IMR-90 (cell line): ENCODE measurements at regions not wholly inside any gene's neighbourhood (a gene's known extent, or its start where the extent isn't known, plus 50 kb on each side); places are given as distances from the start of the nearest gene placed in this dataset.

Source experiments
- ATAC-seq: fragments of 200-7000 bp; cut with Tn5 transposase; 2 replicates; pipeline ENCODE4 v1.9.1; 2020; ENCODE audit warnings: low read depth, mild to moderate bottlenecking, moderate library complexity
- BruUV-seq: library from RNA; stranded (reverse); fragments of 400-500 nt; replicated peaks from 2 replicates; lab custom pipeline; 2021; lab: Mats Ljungman, UMichigan
- CTCF ChIA-PET: fragments of 300-600 bp; formaldehyde crosslinking; extraction: SDS; loops from one replicate; lab custom pipeline; 2021; ENCODE audit warnings: antibody characterized with exemption; lab: Yijun Ruan, JAX
- POLR2A ChIA-PET: fragments of 300-600 bp; sonication (Branson Sonifier 250); formaldehyde crosslinking; loops from one replicate; lab custom pipeline; 2022; ENCODE audit warnings: antibody characterized with exemption; ENCODE audit not compliant: unreplicated experiment; lab: Charles Lee
- DNase-seq: peaks from one replicate; pipeline ENCODE4 v3.0.0; 2013
- H2AFZ ChIP-seq: replicated peaks from 2 replicates; pipeline ENCODE3; 2013; ENCODE audit warnings: low read length, mild to moderate bottlenecking; ENCODE audit not compliant: poor library complexity
- H2AK5ac ChIP-seq: 2 replicates; pipeline ENCODE4 v1.6.1; 2013; ENCODE audit warnings: low read depth, low read length, inconsistent platforms
- H2AK9ac ChIP-seq: replicated peaks from 2 replicates; pipeline ENCODE3; 2013; ENCODE audit warnings: mild to moderate bottlenecking, low read depth, low read length, moderate library complexity; ENCODE audit not compliant: poor library complexity
- H2BK120ac ChIP-seq: 2 replicates; pipeline ENCODE4 v1.6.1; 2013; ENCODE audit warnings: low read depth, low read length, inconsistent platforms
- H2BK15ac ChIP-seq: 3 replicates; pipeline ENCODE4 v1.6.1; 2013; ENCODE audit warnings: low read depth, low read length, inconsistent platforms
- H2BK20ac ChIP-seq: 2 replicates; pipeline ENCODE4 v1.6.1; 2013; ENCODE audit warnings: low read depth, mild to moderate bottlenecking, inconsistent platforms, low read length, moderate library complexity
- H2BK5ac ChIP-seq: 2 replicates; pipeline ENCODE4 v1.6.1; 2013; ENCODE audit warnings: mild to moderate bottlenecking, low read depth, low read length, inconsistent platforms; ENCODE audit not compliant: poor library complexity, severe bottlenecking
- H3K14ac ChIP-seq: replicated peaks from 2 replicates; pipeline ENCODE4 v1.6.1; 2013; ENCODE audit warnings: low read depth, low read length, inconsistent platforms
- H3K18ac ChIP-seq: 2 replicates; pipeline ENCODE4 v1.6.1; 2013; ENCODE audit warnings: low read depth, low read length, control low read depth
- H3K23ac ChIP-seq: 2 replicates; pipeline ENCODE4 v1.6.1; 2013; ENCODE audit warnings: low read depth, low read length, inconsistent platforms
- H3K27ac ChIP-seq: 2 replicates; pipeline ENCODE4 v1.5.1; 2013; ENCODE audit warnings: mild to moderate bottlenecking, control low read depth, low read length; ENCODE audit not compliant: insufficient read depth
- H3K27me3 ChIP-seq: 2 replicates; pipeline ENCODE4 v1.6.1; 2013; ENCODE audit warnings: low read length; ENCODE audit not compliant: control insufficient read depth, insufficient read depth
- H3K36me3 ChIP-seq: 2 replicates; pipeline ENCODE4 v1.6.1; 2013; ENCODE audit warnings: low read length, mixed read lengths; ENCODE audit not compliant: control insufficient read depth, insufficient read depth
- H3K4ac ChIP-seq: 2 replicates; pipeline ENCODE4 v1.6.1; 2013; ENCODE audit warnings: low read depth, low read length, inconsistent platforms
- H3K4me1 ChIP-seq: 2 replicates; pipeline ENCODE4 v1.6.1; 2013; ENCODE audit warnings: low read length, mixed read lengths; ENCODE audit not compliant: control insufficient read depth, insufficient read depth
- H3K4me2 ChIP-seq: 2 replicates; pipeline ENCODE4 v1.6.1; 2013; ENCODE audit warnings: low read depth, mild to moderate bottlenecking, control low read depth, low read length, moderate library complexity
- H3K4me3 ChIP-seq: 2 replicates; pipeline ENCODE4 v1.5.1; 2013; ENCODE audit warnings: low read depth, mild to moderate bottlenecking, control low read depth, low read length, moderate library complexity; ENCODE audit not compliant: insufficient read depth
- H3K56ac ChIP-seq: 2 replicates; pipeline ENCODE4 v1.6.1; 2013; ENCODE audit warnings: low read length, inconsistent platforms; ENCODE audit not compliant: insufficient read depth; ENCODE audit errors: extremely low read depth
- H3K79me1 ChIP-seq, 2 experiments: 2 replicates each; pipeline ENCODE4 v1.6.1; 2013; ENCODE audit warnings: low read length in 2 of 2, inconsistent platforms in 1 of 2, low read depth in 1 of 2
- H3K9ac ChIP-seq: 2 replicates; pipeline ENCODE4 v1.6.1; 2013; ENCODE audit warnings: low read depth, low read length, control low read depth
- H3K9me1 ChIP-seq: 2 replicates; pipeline ENCODE4 v1.6.1; 2013; ENCODE audit warnings: low read length, inconsistent platforms; ENCODE audit not compliant: insufficient read depth
- H3K9me3 ChIP-seq: 2 replicates; pipeline ENCODE4 v1.6.1; 2013; ENCODE audit warnings: low read length; ENCODE audit not compliant: control insufficient read depth, insufficient read depth
- H4K20me1 ChIP-seq: 2 replicates; pipeline ENCODE4 v1.6.1; 2013; ENCODE audit warnings: low read length, inconsistent platforms; ENCODE audit not compliant: insufficient read depth
- H4K5ac ChIP-seq: 2 replicates; pipeline ENCODE4 v1.6.1; 2013; ENCODE audit warnings: mild to moderate bottlenecking, low read depth, low read length, control low read depth
- H4K8ac ChIP-seq, 2 experiments: 2 replicates each; pipeline ENCODE4 v1.6.1; 2013; ENCODE audit warnings: low read depth in 2 of 2, low read length in 2 of 2, control low read depth in 1 of 2, inconsistent platforms in 1 of 2
- H4K91ac ChIP-seq: 2 replicates; pipeline ENCODE4 v1.6.1; 2013; ENCODE audit warnings: low read depth, low read length, inconsistent platforms; ENCODE audit not compliant: insufficient read depth
- BHLHE40 ChIP-seq: fragments of 150-350 bp; IDR thresholded peaks from 2 replicates; pipeline ENCODE4 v1.6.1; 2016; ENCODE audit warnings: mild to moderate bottlenecking, low read depth, low read length
- CEBPB ChIP-seq: IDR thresholded peaks from 2 replicates; pipeline ENCODE4 v1.6.1; 2012; ENCODE audit warnings: low read depth, low read length, improper control_type of control experiment
- CHD1 ChIP-seq: IDR thresholded peaks from 2 replicates; pipeline ENCODE4 v1.6.1; 2012; ENCODE audit warnings: low read depth, low read length, improper control_type of control experiment
- FOS ChIP-seq: fragments of 150-350 bp; IDR thresholded peaks from 2 replicates; pipeline ENCODE4 v1.6.1; 2016; ENCODE audit warnings: low read depth, low read length
- MAFK ChIP-seq: IDR thresholded peaks from 2 replicates; pipeline ENCODE4 v1.6.1; 2012; ENCODE audit warnings: low read depth, low read length, improper control_type of control experiment
- MAZ ChIP-seq: IDR thresholded peaks from 2 replicates; pipeline ENCODE4 v1.6.1; 2012; ENCODE audit warnings: low read depth, mild to moderate bottlenecking, low read length, improper control_type of control experiment, moderate library complexity, borderline replicate concordance
- MXI1 ChIP-seq: IDR thresholded peaks from 2 replicates; pipeline ENCODE4 v1.6.1; 2012; ENCODE audit warnings: low read depth, mild to moderate bottlenecking, low read length, moderate library complexity, borderline replicate concordance
- NFE2L2 ChIP-seq: fragments of 150-350 bp; IDR thresholded peaks from 2 replicates; pipeline ENCODE4 v1.6.1; 2016; ENCODE audit warnings: low read depth, mild to moderate bottlenecking, low read length
- POLR2A ChIP-seq: IDR thresholded peaks from 2 replicates; pipeline ENCODE4 v1.6.1; 2012; ENCODE audit warnings: mild to moderate bottlenecking, low read depth, low read length
- RAD21 ChIP-seq: IDR thresholded peaks from 2 replicates; pipeline ENCODE4 v1.6.1; 2012; ENCODE audit warnings: low read length, improper control_type of control experiment
- RCOR1 ChIP-seq: IDR thresholded peaks from 2 replicates; pipeline ENCODE4 v1.6.1; 2012; ENCODE audit warnings: mild to moderate bottlenecking, low read length, improper control_type of control experiment; ENCODE audit not compliant: insufficient replicate concordance
- RFX5 ChIP-seq: IDR thresholded peaks from 2 replicates; pipeline ENCODE4 v1.8.0; 2012; ENCODE audit warnings: low read depth, mild to moderate bottlenecking, low read length, moderate library complexity
- SMC3 ChIP-seq: fragments of 150-350 bp; IDR thresholded peaks from 2 replicates; pipeline ENCODE4 v1.6.1; 2016; ENCODE audit warnings: low read depth, mild to moderate bottlenecking, antibody characterized with exemption, low read length, moderate library complexity
- WGBS, 2 experiments: methylation state at CpG; one replicate each; pipeline versions ENCODE4 v1.1.5 to v1.1.7; 2013; ENCODE audit warnings: missing lambda C conversion rate in 2 of 2; ENCODE audit not compliant: insufficient read length in 1 of 2; ENCODE audit errors: extremely low coverage in 2 of 2; 5-methylcytosine and 5-hydroxymethylcytosine counted together
- dilution Hi-C: fragments of 300-500 bp; cut with HindIII; formaldehyde crosslinking; loops from one replicate; pipeline ENCODE4 v1.14.3; 2018; ENCODE audit warnings: low sequenced_read_pairs; ENCODE audit not compliant: unreplicated experiment
- in situ Hi-C: fragments of 300-500 bp; cut with MboI; formaldehyde crosslinking; loops from 3 replicates; pipeline ENCODE4 v1.14.3; 2019; ENCODE audit warnings: low sequenced_read_pairs, inconsistent platforms, mixed read lengths
- intact Hi-C: fragments of 100-400 bp; cut with micrococcal nuclease; formaldehyde crosslinking; loops from 2 replicates; pipeline ENCODE4 v1.10.0; 2022
- TF ChIP-seq, protein P1 (sequence below): conservative IDR thresholded peaks from 2 replicates; pipeline ENCODE4 v1.5.1; 2012; ENCODE audit warnings: mild to moderate bottlenecking, low read depth, low read length, improper control_type of control experiment
- TF ChIP-seq, protein P2 (sequence below): fragments of 150-350 bp; IDR thresholded peaks from 2 replicates; pipeline ENCODE4 v1.6.1; 2016; ENCODE audit warnings: low read depth, mild to moderate bottlenecking, low read length, moderate library complexity, borderline replicate concordance
- TF ChIP-seq, protein P3 (sequence below): fragments of 150-350 bp; IDR thresholded peaks from 2 replicates; pipeline ENCODE4 v1.6.1; 2017; ENCODE audit warnings: mild to moderate bottlenecking, antibody characterized with exemption, low read length, low read depth

DNA sequence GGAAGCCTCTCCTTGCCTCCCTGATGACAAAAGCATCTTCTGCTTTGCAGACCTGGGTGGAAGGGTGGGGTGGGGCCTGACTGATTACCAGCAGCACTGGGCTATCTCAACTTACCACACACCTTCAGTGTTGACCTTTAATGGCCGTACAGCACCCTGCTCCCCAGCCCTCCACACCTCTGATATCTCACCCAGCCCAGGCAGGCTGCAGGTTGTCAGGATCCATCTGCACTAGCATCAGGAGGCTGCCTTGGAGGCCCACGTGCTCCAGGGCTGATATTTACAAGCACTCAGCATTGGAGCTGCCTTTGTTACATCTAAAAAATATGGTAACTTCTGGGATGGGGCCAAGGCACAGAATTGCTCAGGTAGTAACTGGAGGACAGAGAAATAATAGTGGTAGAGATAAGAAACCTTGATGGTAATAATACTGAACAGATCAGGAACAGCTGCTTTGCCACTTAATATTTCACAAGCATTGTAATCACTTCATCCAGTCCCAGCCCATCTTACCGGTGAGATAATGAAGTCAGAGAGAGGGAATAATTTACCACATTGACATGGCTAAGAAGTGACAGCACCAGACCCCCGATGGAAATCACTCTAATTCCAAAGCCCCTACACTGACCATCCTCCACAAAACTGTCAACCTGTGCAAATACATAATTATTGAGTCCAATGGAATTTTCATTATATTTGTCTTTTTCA lies 125.2 kb upstream of the RFLNA start:
- no peak for DNase-seq
- BruUV-seq = no TSS peak
- Histone ChIP-seq H2BK20ac (no peak overlapping the region), H2AK9ac (no peak overlapping the region), H3K23ac (no peak overlapping the region), H2BK120ac (no peak overlapping the region), H3K36me3 (no peaks in the 10 kb centered on the region), H3K4me3 (no peak overlapping the region), H3K9me3 (no peaks in the 10 kb centered on the region; the same call in 1 of the 2 replicates), H3K27ac (no peak overlapping the region), H3K18ac (no peak overlapping the region), H3K79me1 (no peaks in the 10 kb centered on the region), H4K20me1 (no peaks in the 10 kb centered on the region), H3K27me3 (peaks cover 13% of the 10 kb centered on the region), H3K9ac (no peak overlapping the region), H2AFZ (no peak overlapping the region), H3K56ac (no peak overlapping the region), H2BK5ac (no peak overlapping the region), H3K9me1 (0 out of 2 replicates have a peak, but pooled peaks cover 2% of the 10 kb centered on the region), H2AK5ac (no peak overlapping the region), H4K8ac (no peak overlapping the region), H3K4ac (no peak overlapping the region), H4K5ac (no peak overlapping the region), H2BK15ac (no peak overlapping the region), H3K4me2 (no peak overlapping the region), H3K4me1 (no peaks in the 10 kb centered on the region), H4K91ac (no peak overlapping the region), H3K14ac (no peak overlapping the region)
- dilution Hi-C loops = no loop called here
- no peak for ATAC-seq
- POLR2A ChIA-PET = no interaction called here
- no peak for TF ChIP-seq NFE2L2
- TF ChIP-seq MAZ = no peak
- TF ChIP-seq MXI1 = no peak
- TF ChIP-seq RAD21 = no peak
- no peak for TF ChIP-seq BHLHE40
- no peak for TF ChIP-seq RCOR1
- TF ChIP-seq, protein P1, sequence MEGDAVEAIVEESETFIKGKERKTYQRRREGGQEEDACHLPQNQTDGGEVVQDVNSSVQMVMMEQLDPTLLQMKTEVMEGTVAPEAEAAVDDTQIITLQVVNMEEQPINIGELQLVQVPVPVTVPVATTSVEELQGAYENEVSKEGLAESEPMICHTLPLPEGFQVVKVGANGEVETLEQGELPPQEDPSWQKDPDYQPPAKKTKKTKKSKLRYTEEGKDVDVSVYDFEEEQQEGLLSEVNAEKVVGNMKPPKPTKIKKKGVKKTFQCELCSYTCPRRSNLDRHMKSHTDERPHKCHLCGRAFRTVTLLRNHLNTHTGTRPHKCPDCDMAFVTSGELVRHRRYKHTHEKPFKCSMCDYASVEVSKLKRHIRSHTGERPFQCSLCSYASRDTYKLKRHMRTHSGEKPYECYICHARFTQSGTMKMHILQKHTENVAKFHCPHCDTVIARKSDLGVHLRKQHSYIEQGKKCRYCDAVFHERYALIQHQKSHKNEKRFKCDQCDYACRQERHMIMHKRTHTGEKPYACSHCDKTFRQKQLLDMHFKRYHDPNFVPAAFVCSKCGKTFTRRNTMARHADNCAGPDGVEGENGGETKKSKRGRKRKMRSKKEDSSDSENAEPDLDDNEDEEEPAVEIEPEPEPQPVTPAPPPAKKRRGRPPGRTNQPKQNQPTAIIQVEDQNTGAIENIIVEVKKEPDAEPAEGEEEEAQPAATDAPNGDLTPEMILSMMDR = no peak
- TF ChIP-seq, protein P2, sequence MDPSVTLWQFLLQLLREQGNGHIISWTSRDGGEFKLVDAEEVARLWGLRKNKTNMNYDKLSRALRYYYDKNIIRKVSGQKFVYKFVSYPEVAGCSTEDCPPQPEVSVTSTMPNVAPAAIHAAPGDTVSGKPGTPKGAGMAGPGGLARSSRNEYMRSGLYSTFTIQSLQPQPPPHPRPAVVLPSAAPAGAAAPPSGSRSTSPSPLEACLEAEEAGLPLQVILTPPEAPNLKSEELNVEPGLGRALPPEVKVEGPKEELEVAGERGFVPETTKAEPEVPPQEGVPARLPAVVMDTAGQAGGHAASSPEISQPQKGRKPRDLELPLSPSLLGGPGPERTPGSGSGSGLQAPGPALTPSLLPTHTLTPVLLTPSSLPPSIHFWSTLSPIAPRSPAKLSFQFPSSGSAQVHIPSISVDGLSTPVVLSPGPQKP = no peak
- TF ChIP-seq CEBPB = no peak
- TF ChIP-seq CHD1 = no peak
- no peak for TF ChIP-seq RFX5
- TF ChIP-seq MAFK = no peak
- TF ChIP-seq, protein P3, sequence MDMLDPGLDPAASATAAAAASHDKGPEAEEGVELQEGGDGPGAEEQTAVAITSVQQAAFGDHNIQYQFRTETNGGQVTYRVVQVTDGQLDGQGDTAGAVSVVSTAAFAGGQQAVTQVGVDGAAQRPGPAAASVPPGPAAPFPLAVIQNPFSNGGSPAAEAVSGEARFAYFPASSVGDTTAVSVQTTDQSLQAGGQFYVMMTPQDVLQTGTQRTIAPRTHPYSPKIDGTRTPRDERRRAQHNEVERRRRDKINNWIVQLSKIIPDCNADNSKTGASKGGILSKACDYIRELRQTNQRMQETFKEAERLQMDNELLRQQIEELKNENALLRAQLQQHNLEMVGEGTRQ = no peak
- TF ChIP-seq SMC3 = no peak
- TF ChIP-seq FOS = no peak
- no peak for TF ChIP-seq POLR2A
- CTCF ChIA-PET = no interaction called here
- in situ Hi-C loops = no loop called here
- WGBS, 2 experiments = no CpG with 5 or more reads among the region's 4 CpGs
- intact Hi-C loops = no loop called here
